Activated gamma-delta T cell (primary cell): ENCODE measurements at regions not wholly inside any gene's neighbourhood (a gene's known extent, or its start where the extent isn't known, plus 50 kb on each side); places are given as distances from the start of the nearest gene placed in this dataset.
"Not testable (repeated sequence)": the region's sequence is repeated elsewhere in the genome, so short reads cannot be mapped to it uniquely, and the experiment has no call there.

Experiments
- DNase-seq: peaks from one replicate; lab custom pipeline; 2025; lab: John Stamatoyannopoulos, UW

DNA sequence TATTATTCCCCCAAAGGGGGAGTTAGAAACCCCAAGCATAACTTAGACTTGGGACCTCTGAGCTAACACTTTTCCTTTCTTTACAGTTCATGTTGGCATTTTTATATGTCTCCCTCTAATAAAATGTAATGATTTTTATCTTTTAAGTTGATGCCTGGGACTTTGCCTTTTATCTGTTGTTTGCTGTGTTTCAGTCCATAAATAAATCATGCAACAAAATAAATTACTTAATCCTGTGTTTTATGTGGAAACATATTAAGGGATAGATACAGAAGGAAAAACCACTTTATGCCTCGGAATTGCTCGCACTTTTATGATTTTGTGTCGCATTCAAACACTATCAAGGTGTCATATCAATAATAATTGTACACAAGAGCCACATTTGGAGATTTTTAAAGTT, 93.7 kb upstream of the TBC1D5 start:
- DNase-seq = no peak

DNA sequence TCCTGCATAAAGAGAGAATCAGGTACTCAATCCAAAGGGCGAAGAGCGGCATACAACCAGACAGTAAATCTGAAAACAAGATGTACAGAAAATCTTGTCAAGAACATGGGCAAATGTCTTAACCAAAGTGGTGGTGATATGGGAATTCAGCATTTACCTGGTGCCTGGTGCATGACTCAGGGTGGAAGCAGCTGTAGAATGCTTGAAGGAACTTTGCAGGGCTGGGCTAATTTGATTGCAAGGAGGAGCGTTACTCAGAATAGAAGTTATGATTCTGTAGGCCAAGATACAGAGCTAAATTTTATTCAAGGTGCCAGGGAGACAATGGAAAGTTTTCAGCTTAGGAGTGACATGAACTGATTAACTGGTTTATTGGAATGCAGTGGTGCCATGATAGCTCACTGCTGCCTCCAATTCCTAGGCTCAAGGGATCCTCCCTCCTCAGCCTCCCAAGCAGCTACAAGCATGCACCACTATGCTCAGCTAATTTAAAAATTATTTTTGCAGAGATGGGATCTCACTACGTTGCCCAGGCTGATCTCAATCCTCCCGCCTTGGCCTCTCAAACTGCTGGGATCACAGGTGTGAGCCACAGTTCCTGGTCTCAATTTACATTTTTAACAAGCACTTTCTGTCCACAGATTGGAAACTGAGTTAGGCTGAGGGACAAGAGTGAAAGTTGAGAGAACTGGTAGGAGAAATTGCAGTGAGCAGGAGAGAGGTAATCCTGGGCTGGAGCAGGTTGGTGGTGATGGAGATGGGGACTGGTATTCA, 91.5 kb upstream of the TBC1D5 start:
- no peak for DNase-seq

DNA sequence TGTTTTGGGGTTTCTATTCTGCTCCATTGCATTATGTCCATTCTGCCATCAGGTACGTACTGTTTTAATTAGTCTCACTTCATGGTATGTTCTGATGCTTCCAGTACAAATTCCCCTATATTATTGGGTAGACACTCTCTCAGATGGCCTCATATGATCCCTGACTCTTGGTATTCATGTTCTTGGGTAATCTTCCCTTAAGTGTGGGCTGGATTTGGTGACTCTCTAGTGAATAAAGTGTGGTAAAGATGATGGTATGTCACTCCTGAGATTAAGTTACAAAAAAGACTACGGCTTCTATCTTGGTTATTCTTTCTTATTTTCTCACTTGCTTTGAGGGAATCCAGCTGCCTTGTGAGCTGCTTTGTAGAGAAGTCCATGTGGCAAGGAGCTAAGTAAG, 89.6 kb upstream of the TBC1D5 start:
- no peak for DNase-seq

DNA sequence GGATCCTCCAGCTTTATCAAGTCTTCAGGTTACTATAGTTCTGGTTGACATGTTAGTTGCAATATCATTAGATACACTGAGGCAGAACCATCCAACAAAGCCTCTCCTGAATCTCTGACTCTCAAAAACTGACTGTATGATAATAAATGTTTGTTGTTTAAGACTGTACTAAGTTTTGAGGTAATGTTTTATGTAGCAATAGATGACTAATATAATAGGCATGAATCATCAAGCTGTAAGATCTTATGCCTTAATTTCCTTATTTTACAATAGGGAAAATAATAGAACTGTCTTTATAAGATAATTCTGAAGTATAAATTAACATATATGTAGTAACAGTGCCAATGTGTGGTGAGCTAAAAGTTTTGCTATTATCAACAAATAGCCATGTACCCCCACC, 88.9 kb upstream of the TBC1D5 start:
- DNase-seq = no peak

DNA sequence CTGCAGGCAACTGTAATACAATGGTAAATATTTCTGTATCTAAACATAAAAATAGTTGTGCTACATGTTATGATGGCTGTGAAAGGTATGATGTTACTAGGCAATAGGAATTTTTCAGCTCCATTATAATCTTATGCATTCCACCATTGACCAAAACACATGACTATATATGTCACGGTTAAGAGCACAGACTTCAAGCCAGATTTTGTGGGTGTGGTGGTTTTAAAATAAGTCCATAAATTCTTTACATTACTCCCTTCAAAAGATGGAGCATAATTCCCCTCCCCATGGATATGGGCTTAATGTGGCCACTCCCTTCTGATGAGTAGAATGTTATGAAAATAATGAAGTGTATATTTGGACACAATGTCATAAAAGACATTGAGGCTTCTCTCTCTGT, 88.4 kb upstream of the TBC1D5 start:
- no peak for DNase-seq

DNA sequence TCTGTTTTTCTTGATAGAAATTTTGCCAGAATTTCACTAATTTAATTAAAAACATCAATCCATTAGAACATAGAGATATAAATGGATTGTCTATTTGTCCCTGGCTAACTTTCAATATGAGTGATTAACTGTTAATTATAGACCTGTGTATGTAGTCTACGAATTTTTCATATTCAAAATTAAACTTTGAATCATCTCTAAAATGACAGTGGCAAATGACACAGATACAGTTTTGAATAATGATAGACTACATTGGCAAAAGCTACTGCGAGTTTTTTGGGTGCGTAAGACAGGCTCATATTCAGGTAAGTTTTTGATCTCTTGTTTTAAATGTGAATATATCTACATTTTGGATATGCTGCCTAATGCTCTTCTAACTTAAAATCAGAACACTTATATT, 86.0 kb upstream of the TBC1D5 start:
- DNase-seq = no peak

DNA sequence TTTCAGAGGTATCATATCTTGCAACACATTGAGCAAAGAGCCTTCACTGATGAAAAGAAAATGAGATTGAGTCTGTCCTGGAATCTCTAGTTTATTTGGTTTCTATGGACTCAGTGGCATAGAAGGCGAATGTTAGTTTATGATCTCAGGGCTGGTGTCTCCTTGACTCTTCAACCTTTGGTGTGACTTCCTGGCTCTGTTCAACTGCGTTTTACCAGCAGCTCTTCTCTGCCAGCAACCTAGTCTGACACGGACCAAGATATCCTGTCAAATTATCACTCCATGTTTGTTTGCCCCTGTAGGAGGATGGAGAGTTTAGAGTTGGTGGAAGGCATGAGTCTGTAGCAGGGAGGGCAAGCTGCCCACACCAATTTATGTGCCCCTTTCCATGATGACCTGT, 82.9 kb upstream of the TBC1D5 start:
- no peak for DNase-seq

DNA sequence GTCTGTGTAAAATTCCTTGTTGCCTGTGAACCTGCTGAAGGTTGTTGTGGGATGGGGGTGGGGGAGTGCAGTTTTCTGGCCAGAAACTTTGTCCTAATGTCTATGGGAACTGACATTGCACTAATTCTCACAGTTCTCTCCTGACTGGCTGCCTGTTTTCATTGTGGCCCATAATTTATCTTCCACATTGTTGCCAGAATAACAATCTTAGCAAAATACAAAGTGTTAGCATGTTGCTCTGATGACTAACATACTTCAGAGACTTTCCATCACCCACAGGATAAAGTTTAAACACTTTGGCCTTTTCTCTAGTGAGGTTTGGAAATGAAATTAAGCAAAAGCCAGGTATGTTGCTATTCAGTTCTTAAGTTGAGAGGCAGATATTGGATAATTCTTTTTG, 81.4 kb upstream of the TBC1D5 start:
- no peak for DNase-seq

DNA sequence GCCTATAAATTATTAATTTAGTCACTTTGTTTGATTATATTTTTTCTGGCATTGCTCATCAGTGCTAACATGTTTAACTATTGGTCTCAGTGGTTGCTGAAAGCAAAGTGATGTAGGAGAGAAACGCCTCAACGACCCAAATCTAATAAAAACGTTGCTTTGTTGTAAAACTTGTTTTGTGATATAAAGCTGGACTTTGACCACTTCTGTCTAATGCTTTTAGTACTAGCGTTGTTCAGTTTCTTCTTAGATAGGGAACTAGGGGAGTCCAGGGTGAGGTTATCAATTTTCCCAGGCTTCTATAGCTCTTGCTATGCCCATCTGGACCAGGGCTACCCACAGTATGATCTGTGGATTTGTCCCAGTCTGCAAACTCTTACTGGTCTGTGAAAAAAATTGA, 80.6 kb upstream of the TBC1D5 start:
- DNase-seq = no peak

DNA sequence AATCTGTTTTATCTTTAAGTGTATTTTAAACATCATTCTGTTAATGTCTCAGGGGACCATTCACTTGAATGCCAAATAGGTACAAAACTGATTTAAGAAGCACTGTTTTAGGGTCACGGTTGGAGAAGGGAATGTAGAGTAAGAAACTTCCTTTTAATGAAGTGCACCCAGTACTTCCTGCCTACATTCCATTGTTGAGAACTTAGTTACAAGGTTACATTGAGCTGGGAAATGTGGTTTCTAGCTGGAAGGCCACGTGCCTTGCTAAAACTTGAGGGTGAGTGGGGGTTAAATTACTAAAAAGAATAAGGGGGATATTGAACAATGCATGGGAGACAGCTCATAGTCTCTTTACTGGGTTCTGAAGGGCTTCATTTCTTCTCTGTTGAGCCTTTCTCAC, 78.3 kb upstream of the TBC1D5 start:
- DNase-seq = no peak

DNA sequence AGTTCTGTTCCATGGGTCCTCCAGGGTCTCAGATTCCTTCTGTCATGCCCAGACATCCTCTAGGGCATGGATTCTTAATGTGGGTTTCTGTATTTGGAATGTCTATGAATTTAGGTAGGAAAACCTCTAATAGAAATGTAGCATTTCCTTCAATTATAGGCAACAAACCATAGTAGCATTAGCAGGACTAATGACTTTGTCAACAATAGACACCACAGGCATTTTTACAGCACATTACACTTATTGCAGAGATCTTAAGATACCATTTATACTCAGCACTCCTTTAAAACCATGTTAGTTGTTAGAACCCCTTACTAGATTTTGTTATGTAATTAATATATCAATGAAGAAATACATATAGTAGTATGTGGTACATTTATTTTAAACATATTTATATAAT, 77.8 kb upstream of the TBC1D5 start:
- DNase-seq = no peak

DNA sequence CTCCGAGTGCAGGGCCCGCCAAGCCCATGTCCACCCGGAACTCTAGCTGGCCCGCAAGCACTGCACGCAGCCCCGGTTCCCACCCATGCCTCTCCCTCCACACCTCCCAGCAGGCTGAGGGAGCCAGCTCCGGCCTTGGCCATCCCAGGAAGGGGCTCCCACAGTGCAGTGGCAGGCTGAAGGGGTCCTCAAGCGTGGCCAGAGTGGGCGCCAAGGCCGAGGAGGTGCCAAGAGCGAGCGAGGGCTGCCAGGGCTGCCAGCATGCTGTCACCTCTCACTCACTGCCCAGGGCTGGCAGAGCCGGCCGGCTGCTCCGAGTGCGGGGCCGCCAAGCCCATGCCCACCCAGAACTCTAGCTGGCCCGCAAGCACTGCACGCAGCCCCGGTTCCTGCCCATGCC, 75.5 kb upstream of the TBC1D5 start:
- DNase-seq = not testable (repeated sequence)

DNA sequence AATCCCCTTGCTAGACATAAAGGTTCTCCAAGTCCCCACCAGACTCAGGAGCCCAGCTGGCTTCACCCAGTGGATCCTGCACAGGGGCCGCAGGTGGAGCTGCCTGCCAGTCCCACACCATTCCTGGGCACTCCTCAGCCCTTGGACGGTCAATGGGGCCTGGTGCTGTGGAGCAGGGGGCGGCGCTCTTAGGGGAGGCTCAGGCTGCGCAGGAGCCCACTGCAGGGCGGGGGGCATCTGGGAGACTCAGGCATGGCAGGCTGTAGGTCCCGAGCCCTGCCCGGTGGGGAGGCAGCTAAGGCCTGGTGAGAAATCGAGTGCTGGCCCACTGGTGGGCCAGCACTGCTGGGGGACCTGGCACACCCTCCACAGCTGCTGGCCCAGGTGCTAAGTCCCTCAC, 75.1 kb upstream of the TBC1D5 start:
- DNase-seq = no peak

DNA sequence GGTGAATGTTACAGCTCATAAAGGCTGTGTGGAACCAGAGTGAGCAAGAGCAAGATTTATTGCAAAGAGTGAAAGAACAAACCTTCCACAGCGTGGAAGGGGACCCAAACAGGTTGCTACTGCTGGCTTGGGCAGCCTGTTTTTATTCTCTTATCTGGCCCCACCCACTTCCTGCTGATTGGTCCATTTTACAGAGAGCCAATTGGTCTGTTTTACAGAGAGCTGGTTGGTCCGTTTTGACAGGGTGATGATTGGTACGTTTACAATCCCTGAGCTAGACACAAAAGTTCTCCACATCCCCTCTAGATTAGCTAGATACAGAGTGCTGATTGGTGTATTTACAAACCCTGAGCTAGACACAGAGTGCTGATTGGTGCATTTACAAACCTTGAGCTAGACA, 74.4 kb upstream of the TBC1D5 start:
- not testable (repeated sequence) for DNase-seq

DNA sequence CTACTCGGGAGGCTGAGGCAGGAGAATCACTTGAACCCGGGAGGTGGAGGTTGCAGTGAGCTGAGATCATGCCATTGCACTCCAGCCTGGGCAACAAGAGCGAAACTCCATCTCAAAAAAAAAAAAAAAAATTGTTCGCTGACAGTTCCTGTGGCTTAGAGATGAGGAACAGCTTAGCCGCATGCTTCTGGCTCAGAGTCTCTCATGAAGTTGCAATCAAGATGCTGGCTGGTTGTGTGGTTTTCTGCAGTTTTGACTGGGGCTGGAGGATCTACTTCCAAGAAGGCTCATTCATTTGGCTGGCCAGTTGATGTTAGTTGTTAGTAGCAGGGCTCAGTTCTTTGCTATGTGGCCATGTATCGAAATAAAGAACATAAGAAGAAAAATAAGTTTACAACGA, 69.9 kb upstream of the TBC1D5 start:
- not testable (repeated sequence) for DNase-seq

DNA sequence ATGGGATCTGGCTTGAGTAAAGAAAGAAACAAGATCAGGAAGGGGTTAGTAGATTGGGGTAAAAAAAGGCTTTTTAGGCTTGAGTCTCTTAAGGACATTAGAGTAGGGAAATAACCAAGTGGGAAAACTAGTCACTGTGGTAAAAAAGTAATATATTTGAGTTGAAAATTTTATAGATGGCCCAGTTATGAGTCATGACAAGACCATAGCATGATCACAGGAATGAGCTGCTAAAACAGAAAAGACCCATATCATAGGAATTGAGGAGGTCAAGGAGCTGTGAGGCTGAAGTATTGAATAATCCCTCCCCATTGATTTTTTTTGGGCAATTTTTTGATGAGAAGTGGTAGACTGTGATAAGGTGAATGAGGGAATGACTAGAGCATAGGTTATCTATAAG, 69.2 kb upstream of the TBC1D5 start:
- DNase-seq = no peak

DNA sequence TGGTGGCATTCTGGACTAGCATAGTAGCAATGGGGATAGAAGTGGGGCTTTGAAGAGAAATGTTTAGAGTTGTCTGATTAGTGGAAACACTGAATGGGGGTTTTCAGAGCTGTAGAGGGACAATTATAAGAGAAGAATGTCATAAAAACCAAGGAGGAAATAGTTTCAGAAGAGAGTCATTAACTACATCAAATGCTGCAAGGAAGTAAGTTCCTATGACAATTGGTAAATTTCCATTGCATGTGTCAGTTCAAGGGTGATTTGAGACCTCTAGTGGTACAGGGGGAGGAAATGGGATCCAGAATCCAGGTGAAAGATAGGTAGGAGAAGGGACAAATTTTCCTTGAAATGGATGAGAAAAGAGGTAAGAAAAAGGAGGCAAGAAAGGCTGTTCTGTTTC, 68.3 kb upstream of the TBC1D5 start:
- DNase-seq = no peak

DNA sequence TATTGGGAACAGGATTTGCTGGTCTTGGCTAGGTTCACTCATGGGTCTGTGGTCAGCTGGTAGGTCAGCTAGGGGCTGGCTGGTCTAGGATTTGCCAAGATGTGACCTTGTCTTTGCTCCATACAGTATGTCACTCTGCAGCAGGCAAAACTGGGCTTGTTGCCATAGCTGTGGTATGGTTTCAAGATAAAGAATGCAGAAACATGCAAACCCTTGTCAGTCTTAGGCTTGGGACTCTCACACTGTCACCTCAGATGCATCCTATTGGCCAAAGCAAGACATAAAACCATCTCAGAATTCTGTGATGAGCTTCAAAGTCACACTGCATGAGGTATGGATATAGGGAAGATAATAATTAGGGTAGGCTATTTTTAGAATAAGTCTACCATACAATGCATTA, 66.6 kb upstream of the TBC1D5 start:
- DNase-seq = no peak

DNA sequence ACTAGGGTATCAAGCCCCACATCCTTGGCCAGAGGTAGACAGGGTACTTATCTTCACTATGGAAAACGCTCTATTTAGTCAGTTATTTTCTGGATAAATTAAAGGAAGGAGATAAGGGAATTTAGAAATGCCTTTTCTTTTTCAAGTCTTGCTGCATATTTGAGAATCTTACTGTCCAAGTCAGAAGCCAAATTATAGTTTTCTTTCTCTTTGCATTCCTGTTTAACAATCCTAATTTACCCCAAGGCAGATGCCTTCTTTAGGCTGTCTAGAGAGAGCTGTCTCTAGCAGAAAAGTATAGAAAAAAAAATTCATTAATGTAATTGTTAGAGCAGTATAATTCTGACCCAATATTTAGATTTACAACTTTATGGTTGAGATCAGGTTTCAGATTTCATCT, 64.4 kb upstream of the TBC1D5 start:
- no peak for DNase-seq

DNA sequence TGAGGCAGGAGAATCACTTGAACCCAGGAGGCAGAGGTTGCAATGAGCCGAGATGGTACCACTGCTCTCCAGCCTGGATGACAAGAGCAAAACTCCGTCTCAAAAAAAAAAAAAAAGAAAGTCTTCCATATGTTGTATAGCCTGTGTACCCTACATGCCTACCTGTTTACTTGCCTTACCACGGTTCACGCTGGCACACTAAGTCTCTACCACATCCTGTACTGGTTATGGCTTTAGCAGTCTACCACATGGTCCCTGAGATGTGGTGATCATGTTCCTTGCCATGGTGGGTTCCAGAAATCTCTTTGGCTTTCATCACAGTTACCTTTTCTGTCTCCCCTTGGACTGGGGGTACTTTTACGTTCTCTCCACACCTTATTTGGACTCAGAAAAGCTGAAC, 63.8 kb upstream of the TBC1D5 start:
- DNase-seq = no peak

DNA sequence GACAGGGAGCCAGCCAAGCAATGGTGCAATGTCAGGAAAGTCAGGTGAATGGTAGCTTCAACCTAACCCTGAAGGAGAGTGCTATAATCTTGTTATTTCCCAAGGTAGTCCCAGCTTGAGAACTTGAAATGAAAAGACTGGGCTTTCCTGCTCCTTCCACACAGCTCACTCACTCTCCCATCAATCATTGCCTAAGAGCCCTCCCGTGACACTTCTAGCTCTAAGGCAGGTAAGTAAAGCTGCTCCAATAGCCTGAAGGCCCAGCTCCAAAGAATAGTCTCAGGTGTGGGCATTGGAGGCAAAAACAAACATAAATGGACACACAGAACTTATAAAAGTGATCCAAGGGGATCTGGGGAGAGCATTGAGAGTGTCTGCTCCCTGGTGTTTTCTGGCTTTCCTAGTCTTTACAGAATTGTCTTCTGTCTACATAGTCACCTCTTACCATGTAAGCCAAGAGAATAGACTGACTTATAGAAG, 63.1 kb upstream of the TBC1D5 start:
- no peak for DNase-seq

DNA sequence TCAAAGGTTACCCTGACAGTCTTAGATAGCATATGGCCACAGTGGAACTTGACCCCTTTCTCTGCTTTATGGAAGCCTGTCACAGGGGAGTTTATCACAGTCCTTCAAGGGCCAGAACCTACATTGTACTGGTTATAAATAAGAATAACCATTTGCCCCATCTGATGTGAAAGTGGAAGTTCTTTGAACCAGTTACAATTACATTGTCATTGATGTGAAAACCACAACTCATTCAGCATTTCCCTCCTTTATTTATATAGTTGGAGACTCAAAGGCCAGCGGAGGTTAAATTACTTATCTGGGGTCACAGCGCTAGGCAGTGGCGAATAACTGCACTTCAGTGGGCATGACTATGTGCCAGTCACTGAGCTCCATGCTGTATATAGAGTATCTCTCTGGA, 60.5 kb upstream of the TBC1D5 start:
- no peak for DNase-seq

DNA sequence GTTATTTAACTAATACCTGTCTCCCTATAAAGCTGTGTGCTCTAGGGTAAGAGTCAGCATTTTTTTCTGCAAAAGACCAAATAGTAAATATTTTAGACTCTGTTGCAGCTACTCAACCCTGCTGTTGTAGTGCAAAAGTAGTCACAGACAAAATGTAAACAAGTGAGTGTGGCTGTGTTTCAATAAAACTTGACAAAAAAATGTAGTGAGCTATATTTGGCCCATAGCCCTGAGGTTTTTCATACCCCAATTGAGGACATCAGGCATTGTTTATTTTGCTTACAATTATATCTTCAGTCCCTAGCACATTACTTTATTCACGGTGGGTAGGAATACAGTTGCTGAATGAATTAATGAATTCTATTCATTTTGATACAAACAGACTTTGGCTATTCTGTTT, 58.7 kb upstream of the TBC1D5 start:
- no peak for DNase-seq

DNA sequence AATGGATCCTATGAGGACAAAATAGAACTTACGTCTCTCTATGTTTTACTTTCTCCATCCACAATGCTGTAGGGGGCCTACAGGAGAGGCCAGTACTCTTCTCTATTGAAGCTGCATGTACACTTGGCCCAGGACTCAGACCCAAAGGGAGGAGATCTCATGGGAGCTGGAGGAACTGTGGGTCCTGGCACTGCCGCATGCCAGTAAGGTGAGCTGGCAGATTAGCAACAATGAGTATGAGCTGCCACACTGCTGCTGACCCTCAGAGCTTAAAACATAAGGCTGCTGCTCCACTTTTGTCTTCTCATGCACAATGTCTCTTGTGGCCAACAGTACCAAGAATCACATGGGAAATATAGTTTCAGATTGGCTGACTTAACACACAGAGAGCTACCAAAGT, 57.8 kb upstream of the TBC1D5 start:
- no peak for DNase-seq
